Nephron (organoid): ENCODE measurements at regions not wholly inside any gene's neighbourhood (a gene's known extent, or its start where the extent isn't known, plus 50 kb on each side); places are given as distances from the start of the nearest gene placed in this dataset.

Experiments used
- H3K27ac Mint-ChIP-seq, 3 experiments: 2 replicates each; pipeline ENCODE4 v1.8.0; 2020; ENCODE audit warnings: mixed read lengths in 3 of 3, mild to moderate bottlenecking in 2 of 3, moderate library complexity in 1 of 3
- H3K27me3 Mint-ChIP-seq: 2 replicates; pipeline ENCODE4 v1.8.0; 2021; ENCODE audit warnings: low read depth, mild to moderate bottlenecking, moderate library complexity, mixed read lengths
- H3K36me3 Mint-ChIP-seq: 2 replicates; pipeline ENCODE4 v1.8.0; 2020; ENCODE audit warnings: low read depth, mixed read lengths
- H3K4me1 Mint-ChIP-seq: 2 replicates; pipeline ENCODE4 v1.8.0; 2020; ENCODE audit warnings: mixed read lengths
- H3K4me3 Mint-ChIP-seq, 3 experiments: 2 replicates each; pipeline ENCODE4 v1.8.0; 2020; ENCODE audit warnings: mild to moderate bottlenecking in 3 of 3, mixed read lengths in 3 of 3, moderate library complexity in 2 of 3
- H3K9me3 Mint-ChIP-seq: 2 replicates; pipeline ENCODE4 v1.8.0; 2020; ENCODE audit warnings: mixed read lengths
- CTCF ChIP-seq, 3 experiments: fragments of 200-600 bp; sonication (generic); IDR thresholded peaks; one replicate each; pipeline ENCODE4 v1.5.0; 2021; ENCODE audit warnings: antibody characterized with exemption in 3 of 3; ENCODE audit not compliant: unreplicated experiment in 3 of 3

- no peak for TF ChIP-seq CTCF (IDR thresholded peaks at IDR 0.05; ENCODE audit: unreplicated experiment in 3 of 3)
- peaks cover 11% of the 10 kb centered on the region for H3K4me1 Mint-ChIP-seq
- no peaks in the 10 kb centered on the region for H3K36me3 Mint-ChIP-seq
- no peak overlapping the region for H3K4me3 Mint-ChIP-seq
- H3K27ac Mint-ChIP-seq, result no peak overlapping the region
- H3K27me3 Mint-ChIP-seq, result peaks cover 22% of the 10 kb centered on the region
- H3K9me3 Mint-ChIP-seq, result peaks cover 14% of the 10 kb centered on the region
Observed at GRCh38 chr1:53390736-53391135, 62.9 kb upstream of the LRP8 start.

GRCh38 chr1:53391296-53391695, 63.4 kb upstream of the LRP8 start:
- peaks cover 24% of the 10 kb centered on the region for H3K27me3 Mint-ChIP-seq
- H3K4me3 Mint-ChIP-seq, result no peak overlapping the region
- no peak for TF ChIP-seq CTCF (IDR thresholded peaks at IDR 0.05; ENCODE audit: unreplicated experiment in 3 of 3)
- H3K4me1 Mint-ChIP-seq, result peaks cover 6% of the 10 kb centered on the region
- peaks cover 10% of the 10 kb centered on the region for H3K9me3 Mint-ChIP-seq
- no peak overlapping the region for H3K27ac Mint-ChIP-seq
- no peaks in the 10 kb centered on the region for H3K36me3 Mint-ChIP-seq

GRCh38 chr1:53391982-53392381, 64.1 kb upstream of the LRP8 start:
- Mint-ChIP-seq H3K4me1 (peaks cover 5% of the 10 kb centered on the region), H3K9me3 (peaks cover 9% of the 10 kb centered on the region)

GRCh38 chr1:53392460-53392859, 64.6 kb upstream of the LRP8 start:
- Mint-ChIP-seq H3K27me3 (peaks cover 31% of the 10 kb centered on the region), H3K27ac (no peak overlapping the region), H3K9me3 (peaks cover 5% of the 10 kb centered on the region), H3K4me1 (peaks cover 5% of the 10 kb centered on the region), H3K4me3 (no peak overlapping the region), H3K36me3 (no peaks in the 10 kb centered on the region)
- TF ChIP-seq CTCF (IDR thresholded peaks at IDR 0.05; ENCODE audit: unreplicated experiment in 3 of 3), result no peak

More at GRCh38 chr1:53391982-53392381, 64.1 kb upstream of the LRP8 start:
- Mint-ChIP-seq H3K36me3 (no peaks in the 10 kb centered on the region), H3K27ac (no peak overlapping the region), H3K27me3 (peaks cover 31% of the 10 kb centered on the region), H3K4me3 (no peak overlapping the region)
- TF ChIP-seq CTCF (IDR thresholded peaks at IDR 0.05; ENCODE audit: unreplicated experiment in 3 of 3), result no peak

DNA sequence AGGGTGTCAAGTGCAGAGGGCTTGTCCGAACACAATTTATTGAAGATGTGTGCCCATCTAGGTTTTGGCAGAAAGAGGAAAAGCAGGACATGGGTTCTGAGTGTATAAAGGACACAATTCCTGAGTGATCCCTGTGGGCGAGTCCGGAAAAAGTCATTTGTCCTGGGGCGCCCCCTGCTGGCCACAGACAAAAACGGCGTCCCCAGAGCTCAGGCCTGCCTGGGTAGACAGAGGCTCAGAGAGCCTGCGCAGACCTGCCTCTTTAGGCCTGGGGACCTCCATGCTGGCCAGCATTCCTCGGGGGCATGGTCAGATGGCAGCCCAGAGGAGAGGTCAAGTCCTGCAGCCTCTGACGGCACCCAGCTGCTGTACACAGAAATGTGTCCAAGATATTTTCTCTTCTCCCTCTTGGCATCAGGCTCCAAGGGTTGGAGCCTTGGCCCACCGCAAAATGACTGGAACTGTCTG, 65.5 kb upstream of the LRP8 start:
- Mint-ChIP-seq H3K36me3 (no peaks in the 10 kb centered on the region), H3K9me3 (no peaks in the 10 kb centered on the region), H3K4me3 (no peak overlapping the region), H3K4me1 (peaks cover 5% of the 10 kb centered on the region), H3K27ac (no peak overlapping the region), H3K27me3 (peaks cover 35% of the 10 kb centered on the region)
- peak; percentile 91 to 94 (median 94) for TF ChIP-seq CTCF (IDR thresholded peaks at IDR 0.05; ENCODE audit: unreplicated experiment in 3 of 3)

- Mint-ChIP-seq H3K9me3 (no peaks in the 10 kb centered on the region), H3K36me3 (no peaks in the 10 kb centered on the region), H3K4me3 (no peak overlapping the region), H3K4me1 (peaks cover 5% of the 10 kb centered on the region), H3K27ac (no peak overlapping the region), H3K27me3 (peaks cover 34% of the 10 kb centered on the region)
- TF ChIP-seq CTCF (IDR thresholded peaks at IDR 0.05; ENCODE audit: unreplicated experiment in 3 of 3), result no peak
Observed at GRCh38 chr1:53394306-53394705, 64.9 kb upstream of the DMRTB1 start.
